ENCODE measurements at regions not wholly inside any gene's neighbourhood (a gene's known extent, or its start where the extent isn't known, plus 50 kb on each side); places are given as distances from the start of the nearest gene placed in this dataset.

DNA sequence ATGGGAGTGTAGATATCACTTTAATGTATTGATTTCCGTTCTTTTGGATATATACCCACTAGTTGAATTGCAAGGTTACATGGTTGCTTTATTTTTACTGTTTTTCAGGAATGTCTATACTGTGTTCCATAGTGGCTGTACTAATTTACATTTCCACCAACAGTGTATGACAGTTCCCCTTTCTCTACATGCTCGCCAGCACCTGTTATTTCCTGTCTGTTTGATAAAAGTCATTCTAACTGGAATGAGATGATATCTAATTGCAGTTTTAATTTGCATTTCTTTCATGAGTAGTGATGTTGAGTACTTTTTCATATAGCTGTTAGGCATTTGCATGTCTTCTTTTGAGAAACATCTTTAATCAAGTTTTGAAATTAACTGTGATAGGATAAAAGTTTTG is 818.6 kb downstream of the SLITRK6 start:
- no peak for ATAC-seq (ENCODE audit: low FRiP score)
- TF ChIP-seq, protein P1, sequence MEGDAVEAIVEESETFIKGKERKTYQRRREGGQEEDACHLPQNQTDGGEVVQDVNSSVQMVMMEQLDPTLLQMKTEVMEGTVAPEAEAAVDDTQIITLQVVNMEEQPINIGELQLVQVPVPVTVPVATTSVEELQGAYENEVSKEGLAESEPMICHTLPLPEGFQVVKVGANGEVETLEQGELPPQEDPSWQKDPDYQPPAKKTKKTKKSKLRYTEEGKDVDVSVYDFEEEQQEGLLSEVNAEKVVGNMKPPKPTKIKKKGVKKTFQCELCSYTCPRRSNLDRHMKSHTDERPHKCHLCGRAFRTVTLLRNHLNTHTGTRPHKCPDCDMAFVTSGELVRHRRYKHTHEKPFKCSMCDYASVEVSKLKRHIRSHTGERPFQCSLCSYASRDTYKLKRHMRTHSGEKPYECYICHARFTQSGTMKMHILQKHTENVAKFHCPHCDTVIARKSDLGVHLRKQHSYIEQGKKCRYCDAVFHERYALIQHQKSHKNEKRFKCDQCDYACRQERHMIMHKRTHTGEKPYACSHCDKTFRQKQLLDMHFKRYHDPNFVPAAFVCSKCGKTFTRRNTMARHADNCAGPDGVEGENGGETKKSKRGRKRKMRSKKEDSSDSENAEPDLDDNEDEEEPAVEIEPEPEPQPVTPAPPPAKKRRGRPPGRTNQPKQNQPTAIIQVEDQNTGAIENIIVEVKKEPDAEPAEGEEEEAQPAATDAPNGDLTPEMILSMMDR (IDR thresholded peaks at IDR 0.05), result no peak
- DNase-seq (ENCODE audit: low spot score), result no peak

DNA sequence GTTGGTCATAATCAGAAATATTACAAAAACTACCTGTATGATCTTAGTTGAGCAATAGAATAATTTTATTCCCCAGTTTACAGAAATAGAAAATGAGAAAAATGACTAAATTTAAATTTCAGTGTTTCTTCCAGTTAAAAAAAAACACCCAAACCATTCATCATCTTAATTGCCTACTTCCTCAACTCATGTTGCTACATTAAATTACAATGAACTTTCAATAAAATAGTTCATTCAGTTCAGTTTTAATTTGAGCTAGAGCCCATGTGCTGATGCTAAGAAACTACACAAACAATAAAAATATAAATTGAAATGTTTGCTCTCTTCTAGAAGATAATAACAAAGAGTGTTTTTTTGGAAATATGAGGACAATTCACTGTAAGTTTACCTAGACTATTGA is 820.4 kb downstream of the SLITRK6 start:
- ATAC-seq (ENCODE audit: low FRiP score), result no peak
- no peak for DNase-seq (ENCODE audit: low spot score)
- TF ChIP-seq, protein P1 (IDR thresholded peaks at IDR 0.05), result no peak

DNA sequence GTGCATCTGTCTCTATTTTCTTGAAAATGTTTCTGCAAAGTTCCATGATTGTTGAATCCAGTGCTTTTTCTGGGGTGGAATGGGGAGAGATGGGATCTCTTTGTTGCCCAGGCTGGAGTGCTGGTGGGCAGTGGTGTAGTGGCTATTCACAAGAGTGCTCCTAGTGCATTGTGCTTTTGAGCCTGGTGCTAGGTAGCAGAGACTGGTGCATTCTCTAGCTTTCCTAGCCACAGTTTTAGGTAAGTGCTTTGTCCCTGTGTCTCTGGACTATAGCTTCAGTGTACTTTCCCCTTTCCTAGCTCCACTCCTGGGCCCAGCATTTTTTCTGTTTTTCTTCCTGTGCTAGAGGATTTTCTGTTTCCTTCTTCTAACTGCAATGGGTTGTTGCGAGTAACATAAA is 825.6 kb downstream of the SLITRK6 start:
- DNase-seq (ENCODE audit: low spot score), result no peak
- TF ChIP-seq, protein P1 (IDR thresholded peaks at IDR 0.05), result no peak
- ATAC-seq (ENCODE audit: low FRiP score), result no peak

DNA sequence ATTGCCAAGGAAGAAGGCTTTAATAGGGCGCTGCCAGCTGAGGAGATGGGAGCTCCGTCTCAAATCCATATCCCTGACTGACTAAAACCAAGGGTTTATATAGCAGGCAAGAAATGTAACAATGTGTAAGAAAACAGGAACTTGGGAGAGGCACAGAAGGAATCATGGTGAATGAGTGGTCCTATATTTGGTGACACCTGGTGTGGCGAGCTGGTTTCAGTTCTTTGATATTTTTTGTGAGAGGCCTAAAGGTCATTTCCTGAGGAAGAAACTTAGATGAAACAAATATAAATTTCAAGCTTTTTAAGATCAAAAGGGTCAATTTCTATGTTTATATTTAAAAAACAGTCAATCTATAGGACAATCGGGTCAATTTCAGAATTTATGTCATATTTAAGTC is 826.3 kb downstream of the SLITRK6 start:
- TF ChIP-seq, protein P1 (IDR thresholded peaks at IDR 0.05), result no peak

DNA sequence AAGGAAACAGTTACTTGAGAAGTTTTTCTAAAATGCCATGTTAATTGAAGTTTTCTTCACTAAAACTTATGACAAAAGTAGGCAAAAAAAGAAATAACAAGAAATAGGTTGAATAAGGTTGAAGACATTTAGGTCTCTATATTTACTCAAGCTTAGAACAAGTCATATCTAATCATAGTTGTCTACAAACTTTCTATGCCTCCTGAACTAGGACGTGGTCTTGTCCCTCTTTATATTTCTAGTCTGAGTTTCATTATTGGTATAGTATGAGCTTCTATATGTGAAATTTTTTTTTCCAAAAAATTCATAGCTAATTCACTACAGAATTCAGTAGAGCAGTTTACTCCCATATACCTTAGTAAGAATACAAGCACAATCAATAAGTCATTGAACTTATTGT is 836.4 kb downstream of the SLITRK6 start:
- ATAC-seq (ENCODE audit: low FRiP score), result no peak
- TF ChIP-seq, protein P1 (IDR thresholded peaks at IDR 0.05), result no peak

More for the DNA sequence above, 826.3 kb downstream of the SLITRK6 start:
- no peak for ATAC-seq (ENCODE audit: low FRiP score)
- no peak for DNase-seq (ENCODE audit: low spot score)

DNA sequence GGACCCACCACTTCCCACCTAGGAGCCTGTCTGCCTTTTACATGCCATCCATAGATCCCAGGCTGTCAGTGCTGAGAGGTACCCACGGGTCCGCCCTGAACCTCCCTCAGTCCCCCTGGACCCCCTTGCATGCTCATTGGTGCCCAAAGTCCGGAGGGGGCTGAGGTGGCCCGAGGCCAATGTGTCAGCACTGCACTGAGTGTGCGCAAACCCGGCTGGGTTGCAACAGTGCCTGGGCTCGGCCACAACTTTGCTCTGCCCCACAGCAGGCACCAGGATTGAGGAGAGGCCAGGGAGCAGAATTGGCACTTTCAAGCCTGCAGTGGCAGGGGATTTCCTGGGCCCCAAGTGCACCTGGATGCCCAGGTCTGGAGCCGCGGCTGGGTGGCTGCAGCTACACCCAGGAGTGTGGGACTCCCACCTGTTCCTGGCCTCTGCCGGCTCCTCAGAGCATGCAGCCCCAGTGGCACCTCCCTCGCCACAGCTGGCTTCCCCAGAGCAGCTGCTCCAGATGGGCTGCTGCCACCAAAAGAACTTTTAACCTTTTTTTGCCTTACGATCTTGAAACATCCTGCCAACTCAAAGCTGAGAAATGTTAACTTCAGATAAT is 837.0 kb downstream of the SLITRK6 start:
- ATAC-seq (ENCODE audit: low FRiP score) (no peak), DNase-seq (ENCODE audit: low spot score) (no peak)
- TF ChIP-seq, protein P1 (IDR thresholded peaks at IDR 0.05), result no peak

More for the DNA sequence above, 836.4 kb downstream of the SLITRK6 start:
- DNase-seq (ENCODE audit: low spot score), result no peak

DNA sequence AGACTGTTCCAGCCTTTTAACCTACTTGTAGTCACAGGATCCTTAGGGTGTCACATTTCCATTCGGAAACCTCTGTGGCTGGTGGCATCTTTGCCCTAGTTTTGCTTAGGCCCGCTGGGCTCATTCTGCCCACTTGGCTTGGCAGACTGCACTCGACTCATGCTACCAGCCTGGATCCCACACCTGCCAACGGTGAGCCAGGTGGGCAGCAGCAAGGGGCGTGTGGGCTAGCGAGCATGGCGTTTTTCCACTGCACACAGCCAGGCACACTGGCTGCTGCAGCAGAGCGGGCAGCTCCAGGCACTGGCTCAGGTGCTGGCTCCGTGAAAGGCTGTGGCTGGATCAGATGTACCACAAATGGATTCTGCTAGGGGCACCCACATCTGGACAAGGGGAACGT is 838.2 kb downstream of the SLITRK6 start:
- no peak for DNase-seq (ENCODE audit: low spot score)
- ATAC-seq (ENCODE audit: low FRiP score), result no peak
- TF ChIP-seq, protein P1 (IDR thresholded peaks at IDR 0.05), result no peak

Measured in omental fat pad (tissue), 3 donors.